HG03457 (cell line): ENCODE measurements at regions not wholly inside any gene's neighbourhood (a gene's known extent, or its start where the extent isn't known, plus 50 kb on each side); places are given as distances from the start of the nearest gene placed in this dataset.
A peak's percentile ranks its signal among the peaks of the same experiment; 100 is the strongest.

Source experiments
- ATAC-seq: cut with Tn5 transposase; IDR thresholded peaks from one replicate; pipeline ENCODE4 v1.9.1; 2021; ENCODE audit warnings: moderate number of reproducible peaks; ENCODE audit not compliant: unreplicated experiment

DNA sequence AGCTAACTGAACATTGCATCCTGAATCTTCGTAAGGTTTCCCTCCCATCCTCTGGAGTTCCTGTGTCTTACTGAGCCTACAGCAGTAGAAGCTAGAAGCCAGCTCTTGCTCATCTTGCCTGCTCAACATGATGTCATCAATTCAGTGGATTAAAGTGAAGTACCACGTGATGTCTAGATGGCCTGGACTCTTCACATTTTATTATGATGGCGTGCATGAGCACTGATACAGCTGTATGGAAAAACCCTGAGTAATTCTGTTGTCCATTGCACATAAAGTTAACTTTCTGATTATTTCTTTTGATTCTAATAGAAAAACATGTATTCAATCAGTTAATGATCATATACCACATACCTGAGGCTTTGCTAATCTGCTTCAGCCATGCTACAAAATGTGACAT is 2387.7 kb upstream of the TENM3 start:
- no peak for ATAC-seq

DNA sequence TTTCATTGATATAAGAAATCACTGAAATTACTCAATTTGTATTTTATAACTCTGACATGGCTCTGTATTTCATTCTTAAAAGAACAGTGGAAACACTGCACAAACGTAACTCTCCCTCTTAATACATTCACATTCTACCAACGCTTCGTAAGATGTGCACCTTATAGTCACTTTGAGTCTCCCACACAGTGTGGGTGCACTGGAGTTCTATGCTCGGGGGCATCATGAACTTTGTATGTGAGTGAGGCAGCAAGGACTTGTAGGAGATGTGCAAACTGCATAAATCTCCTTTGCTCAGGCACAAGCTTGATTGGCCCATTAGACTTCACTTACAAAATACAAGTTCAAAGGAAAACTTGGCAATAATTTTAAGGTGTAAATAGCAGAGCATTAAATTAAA is 2385.0 kb upstream of the TENM3 start:
- ATAC-seq, result no peak

DNA sequence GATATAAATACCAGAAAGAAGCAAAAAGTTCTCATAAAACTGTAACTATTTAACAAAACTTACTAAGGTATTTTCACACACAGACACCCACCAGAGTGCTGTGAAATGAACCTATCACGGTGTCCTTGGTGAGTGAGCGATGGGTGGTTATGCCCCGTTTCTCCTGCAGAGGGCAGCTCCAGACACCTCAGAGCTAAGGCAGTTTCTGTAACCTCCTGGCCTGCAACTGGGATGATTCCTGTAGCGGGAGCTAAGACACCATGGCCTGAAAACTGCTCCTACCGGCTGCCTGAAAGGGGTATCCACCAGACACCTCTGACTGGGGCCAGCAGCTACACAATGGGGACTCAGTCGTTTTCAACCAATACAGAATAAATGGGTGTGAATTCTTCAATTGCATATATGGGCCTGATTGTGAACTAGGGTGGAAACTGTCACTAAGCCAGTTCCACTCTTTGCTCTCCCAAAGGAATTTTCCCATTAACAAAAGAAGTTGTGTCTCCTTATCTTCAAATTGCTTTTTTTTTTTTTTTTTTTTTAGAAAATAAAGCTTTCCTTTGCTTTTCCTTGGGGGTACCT is 2375.8 kb upstream of the TENM3 start:
- peak; percentile 100 for ATAC-seq

DNA sequence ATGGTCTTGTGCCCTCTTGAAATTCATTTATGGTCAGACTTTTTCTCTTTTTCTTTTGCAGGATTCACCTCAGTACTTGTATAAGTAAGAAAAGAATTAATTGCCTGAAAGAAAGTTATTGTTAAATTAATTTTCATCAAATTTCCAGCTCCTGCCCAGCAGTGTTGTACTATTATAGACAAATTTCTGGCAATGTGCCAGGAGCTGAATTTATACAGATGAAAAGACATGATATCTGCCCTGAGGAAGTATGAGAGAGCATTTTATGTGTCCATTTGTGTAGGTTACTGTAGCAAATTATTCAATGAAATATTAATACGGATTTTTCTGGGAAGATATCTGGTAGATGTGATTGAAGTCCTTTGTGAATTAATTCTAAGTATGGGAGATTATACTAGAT is 2371.5 kb upstream of the TENM3 start:
- ATAC-seq, result no peak

DNA sequence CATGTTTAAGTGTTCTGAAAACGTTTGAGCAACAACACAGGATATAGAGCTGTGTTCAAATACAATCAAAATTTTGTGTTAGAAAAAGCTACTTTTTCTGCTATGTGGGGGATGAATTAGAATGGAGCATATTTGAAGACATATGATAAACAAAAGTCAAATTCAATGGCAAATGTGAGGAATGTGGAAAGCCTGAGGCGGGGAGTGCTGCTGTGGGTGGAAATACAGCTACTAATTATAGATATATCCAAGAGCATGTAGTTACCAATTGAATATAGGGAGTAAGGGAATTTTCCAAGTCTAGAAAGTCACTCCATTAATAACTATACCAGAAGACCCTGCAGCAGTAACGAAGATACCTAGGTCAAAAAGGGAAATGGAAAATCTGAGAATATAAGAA is 2370.4 kb upstream of the TENM3 start:
- ATAC-seq, result no peak

DNA sequence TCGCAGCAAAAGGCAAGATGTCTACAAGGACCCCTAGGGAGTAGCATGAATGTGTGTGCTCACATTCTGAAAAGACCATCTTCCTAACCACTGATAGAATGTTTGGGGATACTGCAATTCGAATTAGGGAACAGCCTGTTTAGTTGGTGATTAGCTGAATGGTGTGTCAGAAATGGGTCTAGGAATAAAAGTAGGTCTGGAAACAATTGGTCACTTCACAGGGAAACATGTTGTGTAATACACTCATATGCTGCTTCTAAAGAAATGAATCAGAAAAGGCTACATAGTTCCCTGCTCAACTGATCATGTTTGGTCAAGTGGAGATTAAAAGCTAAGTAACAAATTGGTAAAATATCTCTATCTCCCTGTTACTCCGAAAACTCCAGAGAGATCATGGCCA is 2362.4 kb upstream of the TENM3 start:
- ATAC-seq, result no peak

DNA sequence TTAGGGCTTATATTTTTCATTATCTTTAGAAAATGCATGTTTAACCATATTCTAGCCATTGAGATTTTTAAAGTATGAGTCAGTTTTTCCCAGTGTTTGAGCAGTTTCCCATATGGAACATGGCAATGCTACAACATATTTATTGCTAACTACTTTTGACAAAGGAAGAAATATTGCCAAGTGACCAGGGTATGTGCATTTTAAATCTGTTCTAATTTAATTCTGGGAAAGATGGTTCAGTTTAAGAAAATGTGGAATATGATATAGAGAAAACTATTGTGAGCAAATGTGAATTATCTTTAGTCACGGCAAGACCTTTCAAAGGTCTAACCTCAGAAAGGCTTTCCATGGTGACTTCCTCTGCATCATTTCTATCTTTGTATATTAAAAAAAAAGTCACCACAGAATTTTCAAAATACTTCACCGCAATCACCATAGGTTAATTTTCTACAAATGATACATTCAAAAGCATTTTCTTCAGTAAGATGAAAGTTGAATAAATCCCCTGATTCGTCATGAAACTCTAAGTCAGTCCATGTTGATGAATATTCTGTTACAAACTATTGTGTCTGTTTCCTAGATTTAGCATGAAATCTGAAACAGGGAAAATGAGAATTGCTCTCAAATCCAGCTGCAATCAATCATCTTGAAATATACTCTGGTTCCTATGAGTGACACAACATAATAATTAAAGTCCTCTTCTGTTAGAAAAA is 2349.0 kb upstream of the TENM3 start:
- ATAC-seq, result no peak

DNA sequence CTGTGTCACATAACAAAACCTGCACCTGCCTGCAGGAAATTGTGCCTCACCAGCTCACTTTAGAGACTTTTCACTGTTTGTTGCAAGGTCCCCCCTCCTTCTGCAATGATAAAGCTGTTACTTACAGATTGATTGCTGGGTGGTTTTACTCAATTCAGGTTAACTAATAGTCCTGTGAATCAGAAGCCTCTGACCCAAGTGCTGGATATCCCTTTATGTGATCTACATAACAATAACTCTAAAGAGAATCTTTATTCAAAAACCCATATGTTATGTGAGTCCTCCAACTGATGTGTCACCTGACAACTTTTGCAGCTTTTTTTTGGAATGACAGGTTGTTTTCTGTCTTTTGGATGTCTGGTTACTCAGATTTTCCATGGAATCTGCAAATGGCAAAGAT is 2323.6 kb upstream of the TENM3 start:
- ATAC-seq, result no peak

DNA sequence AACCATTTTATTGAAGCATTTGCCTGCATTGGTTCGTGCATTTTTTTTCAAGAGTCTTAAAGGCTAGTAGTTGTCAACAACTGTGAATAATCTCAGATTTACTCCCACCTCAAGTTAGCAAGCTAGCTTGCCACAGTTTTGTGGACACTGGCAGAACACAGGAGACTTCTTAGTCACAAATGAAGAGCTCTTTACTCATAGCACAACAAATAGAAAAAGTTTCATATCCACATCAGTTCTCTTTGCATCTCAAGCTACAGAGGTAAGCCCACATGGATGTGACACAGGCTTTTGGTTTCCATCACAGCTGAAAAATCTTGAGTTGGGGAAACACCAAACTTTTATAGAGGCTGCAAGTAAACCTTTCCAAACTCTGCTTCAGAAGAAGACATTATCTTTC is 2315.7 kb upstream of the TENM3 start:
- no peak for ATAC-seq

DNA sequence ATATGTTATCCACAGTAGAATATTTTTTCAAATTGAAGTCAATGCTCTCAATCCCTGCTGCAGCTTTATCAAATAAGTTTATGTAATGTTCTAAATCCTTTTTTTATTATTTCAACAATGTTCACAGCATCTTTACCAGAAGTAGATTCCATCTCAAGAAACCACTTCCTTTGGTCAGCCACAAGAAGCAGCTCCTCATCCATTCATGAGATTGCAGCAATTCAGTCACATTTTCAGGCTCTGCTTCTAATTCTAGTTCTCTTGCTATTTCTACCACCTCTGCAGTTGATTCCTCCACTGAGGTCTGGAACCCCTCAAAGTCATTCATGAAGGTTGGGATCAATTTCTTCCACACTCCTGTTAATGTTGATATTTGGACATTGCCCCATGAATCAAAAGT is 2301.3 kb upstream of the TENM3 start:
- no peak for ATAC-seq

DNA sequence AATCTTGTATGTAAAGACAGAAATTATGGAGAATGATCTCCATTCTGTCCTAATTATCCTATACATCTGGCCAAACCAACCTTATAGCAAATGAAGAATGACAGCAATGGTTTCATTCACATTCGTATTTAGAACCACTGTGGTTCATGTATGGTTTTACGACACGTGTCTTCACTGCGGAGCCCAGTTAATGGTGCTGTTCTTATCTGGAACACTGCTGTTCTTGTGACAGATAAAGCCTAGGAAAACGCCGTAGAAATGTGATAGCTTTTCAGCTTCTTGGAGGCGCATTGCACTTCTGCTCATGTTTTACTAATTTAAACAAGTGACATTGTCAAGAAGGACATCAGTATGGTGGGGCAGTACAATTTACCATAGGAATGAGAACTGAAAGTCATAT is 2266.4 kb upstream of the TENM3 start:
- ATAC-seq, result no peak

DNA sequence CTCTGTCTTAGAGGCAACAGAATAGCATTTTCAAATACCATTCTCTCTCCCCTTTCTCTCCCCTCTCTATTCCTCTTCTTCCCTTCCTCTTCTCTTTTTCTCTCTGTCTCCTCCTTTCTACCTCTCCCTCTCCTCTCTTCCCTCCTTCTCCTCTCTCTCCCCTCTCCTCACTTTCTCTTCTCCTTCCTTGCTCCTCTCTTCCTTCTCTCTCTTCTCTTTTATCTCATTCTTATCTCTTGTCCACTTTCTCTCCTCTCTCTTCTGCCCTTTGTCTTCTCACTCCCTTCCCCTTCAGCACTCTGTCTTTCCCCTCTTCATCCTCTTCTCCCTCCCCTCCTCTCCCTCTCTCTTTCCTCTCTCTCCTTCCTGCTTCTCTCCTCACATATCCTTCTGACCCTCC is 2265.8 kb upstream of the TENM3 start:
- no peak for ATAC-seq

DNA sequence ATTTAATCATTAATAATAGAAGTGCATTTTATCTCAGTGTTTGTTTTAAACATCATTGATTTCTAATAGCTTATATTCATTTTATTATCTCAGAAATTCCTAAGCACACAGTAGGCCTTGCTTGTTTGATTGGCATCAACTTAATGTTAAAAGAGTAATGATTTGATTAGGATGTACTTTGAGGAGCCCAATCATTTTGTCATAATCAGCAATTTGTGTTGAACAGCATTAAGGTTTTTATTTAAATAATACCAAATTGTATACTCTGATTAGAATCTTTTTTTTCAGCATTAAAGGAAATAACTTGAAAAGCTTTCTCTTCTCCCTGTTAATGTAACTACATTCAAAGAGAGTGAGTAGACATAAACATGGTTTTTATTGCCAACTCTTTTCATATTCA is 2262.0 kb upstream of the TENM3 start:
- no peak for ATAC-seq

DNA sequence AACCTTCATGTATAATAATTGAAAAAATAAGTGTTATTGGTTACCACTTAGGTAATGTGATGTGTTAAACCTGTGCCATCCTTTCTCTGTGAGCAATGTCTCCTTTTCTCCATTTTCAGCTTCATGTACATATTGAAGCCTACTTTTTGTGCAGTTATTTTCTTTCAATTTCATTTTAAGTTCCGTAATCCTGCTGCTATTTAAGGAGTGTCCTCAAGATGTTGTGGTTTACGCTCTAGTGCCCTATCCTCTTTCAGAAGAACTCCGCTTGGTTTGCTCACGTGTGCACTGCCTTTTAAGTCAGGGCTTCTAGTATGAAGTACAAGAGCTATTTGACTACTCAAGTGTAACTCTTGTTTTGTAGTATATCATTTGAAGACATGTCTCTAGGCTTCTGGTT is 2253.2 kb upstream of the TENM3 start:
- ATAC-seq, result peak; percentile 100

DNA sequence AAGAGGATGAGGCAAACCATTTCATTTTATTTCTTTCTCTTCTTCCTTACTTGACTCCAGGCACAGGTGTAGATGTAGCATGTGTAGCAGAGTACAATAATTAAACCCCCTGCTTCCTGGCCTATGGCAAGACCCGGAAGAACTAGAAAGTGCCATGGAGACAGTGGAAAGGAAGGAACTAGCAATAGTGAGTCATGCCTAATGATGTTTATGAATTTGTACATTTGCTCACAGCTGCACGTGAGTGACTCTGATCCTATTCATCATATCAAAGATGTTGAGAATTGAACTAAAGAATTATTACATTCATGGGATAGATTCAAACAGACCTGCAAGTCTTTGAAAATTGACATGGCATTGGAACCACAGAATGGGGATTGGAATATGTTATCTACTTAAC is 2233.9 kb upstream of the TENM3 start:
- ATAC-seq, result no peak

DNA sequence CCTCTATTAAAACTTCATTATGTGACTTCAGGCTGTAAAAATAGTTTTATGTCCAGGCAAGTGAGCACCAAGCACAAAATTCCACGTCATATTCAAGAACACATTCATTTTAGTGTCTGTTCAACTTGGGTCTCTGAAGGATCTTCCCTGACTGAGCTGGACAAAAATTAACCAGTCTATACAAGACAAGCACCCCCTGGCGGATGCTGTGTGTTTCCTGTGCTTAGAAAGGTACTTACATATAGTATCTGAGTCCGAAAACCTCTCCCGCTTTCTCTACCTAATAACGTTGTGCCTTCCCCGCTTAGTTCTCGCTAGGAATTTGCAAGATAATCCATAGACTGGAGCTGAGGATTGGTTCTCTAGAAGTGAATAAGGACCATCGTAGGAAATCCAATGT is 2214.5 kb upstream of the TENM3 start:
- ATAC-seq, result peak; percentile 63

DNA sequence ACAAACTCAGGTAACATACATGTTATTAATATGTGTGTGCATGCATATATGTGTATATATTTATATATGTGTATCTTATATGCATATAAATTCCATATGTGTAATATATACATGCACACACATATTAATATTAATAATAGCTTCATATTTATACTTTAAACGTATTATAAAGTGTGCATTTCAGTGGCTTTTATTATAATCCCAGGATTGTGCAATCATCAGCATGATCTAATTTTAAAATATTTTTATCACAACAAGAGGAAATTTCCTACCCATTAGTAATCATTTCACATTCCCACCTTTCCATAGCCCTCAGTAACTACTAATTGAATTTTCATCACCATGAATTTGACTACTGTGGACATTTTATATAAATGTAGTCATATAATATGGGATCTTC is 2211.9 kb upstream of the TENM3 start:
- ATAC-seq, result no peak

DNA sequence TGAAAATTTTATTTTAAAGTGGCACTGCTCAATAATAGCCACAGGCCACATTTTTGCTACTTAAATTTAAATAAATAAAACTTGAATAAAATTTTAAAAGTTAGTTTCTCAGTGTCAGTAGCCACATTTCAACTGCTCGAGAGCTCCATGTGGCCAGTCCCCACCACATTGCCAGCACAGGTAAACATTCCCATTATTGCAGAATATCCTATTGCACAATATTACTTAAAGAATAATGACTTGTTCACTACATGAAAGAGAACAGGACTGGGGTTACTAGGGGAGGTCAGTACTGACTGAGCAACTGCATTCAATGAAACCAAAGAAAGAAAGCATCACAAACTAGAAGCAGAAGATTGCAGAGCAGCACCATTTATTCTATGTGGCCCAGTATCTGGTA is 2201.6 kb upstream of the TENM3 start:
- ATAC-seq, result no peak

DNA sequence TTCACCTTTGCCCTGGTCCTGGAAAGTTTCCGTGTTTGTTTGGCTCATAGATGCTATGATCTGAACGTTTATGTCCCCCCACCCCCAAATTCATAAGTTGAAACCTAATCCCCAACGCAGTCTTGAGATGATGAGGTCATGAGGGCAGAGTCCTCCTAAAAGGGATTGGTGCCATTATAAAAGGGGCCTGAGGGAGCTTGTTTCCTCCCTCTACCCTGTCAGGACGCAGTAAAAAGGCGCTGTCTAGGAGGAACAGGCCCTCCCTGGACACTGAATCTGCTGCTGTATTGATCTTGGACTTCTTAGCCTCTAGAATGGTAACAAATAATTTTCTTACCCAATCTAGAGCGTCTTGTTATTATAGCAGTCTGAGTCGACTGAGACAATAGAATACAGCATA is 2190.6 kb upstream of the TENM3 start:
- no peak for ATAC-seq

DNA sequence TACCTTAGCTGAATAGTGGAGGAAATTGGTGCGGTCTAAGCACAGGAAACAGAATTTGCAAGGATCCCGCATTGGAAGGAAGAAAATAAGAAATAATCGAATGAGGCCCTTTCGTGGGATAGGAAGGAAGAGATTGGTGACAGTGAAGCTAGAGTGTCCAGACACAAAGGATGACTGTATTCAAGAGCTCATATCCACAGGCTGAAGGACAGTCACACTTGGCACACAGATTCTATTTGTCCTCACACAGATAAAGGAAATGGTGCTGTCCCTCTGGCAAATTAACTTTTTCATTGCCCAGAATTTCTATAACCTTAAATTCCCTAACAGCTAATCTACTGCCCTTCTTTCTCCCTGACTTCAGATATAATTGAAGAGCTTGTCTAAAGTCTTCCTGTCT is 2188.9 kb upstream of the TENM3 start:
- ATAC-seq, result no peak

DNA sequence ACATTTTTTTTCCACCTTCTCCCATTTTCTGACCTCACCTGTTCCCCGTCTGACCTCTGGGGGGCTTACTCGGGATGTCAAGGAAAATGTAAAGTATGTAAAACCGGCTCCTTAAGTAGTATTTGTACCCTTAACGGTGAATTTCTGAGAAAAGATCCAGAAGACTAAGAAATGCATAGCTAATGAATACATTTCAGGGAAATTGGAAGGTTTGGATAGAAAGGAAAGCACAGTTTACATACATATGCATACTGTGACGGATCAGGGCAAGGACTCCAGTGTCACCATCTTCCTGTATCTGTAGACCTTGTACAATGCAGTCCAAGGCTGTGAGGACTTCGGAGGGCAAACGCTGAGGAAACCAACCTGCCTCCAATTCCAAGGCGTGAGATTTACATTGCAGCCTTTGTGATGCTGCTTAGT is 2185.9 kb upstream of the TENM3 start:
- no peak for ATAC-seq

DNA sequence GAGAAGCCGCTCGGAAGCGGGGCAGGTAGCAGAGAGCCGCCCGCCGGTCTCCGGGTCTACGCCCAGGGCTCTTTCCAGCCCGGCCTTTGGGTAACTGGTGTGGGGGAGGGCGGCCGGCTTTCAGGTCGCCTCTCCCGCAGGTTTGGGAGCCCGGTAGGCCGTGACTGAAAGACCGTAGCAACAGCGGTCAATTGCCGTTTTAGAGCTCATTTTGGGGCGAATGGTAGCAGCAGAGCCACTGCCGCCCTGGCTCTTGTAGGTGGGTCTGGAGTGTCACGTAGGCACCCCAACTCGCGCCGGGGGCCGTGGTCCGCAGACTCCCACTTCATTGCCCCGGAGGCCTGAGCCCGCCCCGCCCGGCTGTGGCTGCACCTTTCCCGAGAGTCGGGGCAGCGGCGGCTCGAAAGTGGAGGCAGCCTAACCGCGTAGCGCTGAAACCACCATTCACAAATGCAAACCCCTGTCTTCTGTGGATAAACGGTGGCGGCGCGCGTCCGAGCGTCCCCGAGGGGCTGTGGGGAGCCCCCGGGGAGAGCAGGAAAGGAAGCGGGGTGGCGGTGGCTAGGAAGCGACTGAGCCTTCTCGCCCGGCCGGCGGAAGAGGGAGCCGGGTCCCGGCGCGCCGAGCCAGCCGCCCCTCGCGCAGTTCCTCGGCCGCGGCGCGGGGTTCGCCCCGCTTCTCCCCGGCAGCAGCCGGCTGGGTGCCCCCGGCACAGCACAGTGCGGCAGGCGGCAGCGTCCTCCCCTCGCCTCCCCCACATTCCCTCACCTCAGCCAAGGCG is 2185.1 kb upstream of the TENM3 start:
- no peak for ATAC-seq
